Peyer's patch (tissue), 4 donors: ENCODE measurements at regions not wholly inside any gene's neighbourhood (a gene's known extent, or its start where the extent isn't known, plus 50 kb on each side); places are given as distances from the start of the nearest gene placed in this dataset.

Experiments used
- CTCF ChIP-seq, 6 experiments: fragments of 450-650 bp in 4 of 6; fragments of 200-600 bp in 2 of 6; sonication (generic) in 1 of 6; IDR thresholded peaks; one replicate each; pipeline ENCODE4 v1.5.1; 2017 to 2019; ENCODE audit warnings: antibody characterized with exemption in 6 of 6, mild to moderate bottlenecking in 3 of 6, moderate library complexity in 1 of 6
- POLR2A ChIP-seq, 2 donors: fragments of 450-650 bp; IDR thresholded peaks; one replicate each; pipeline ENCODE4 v1.5.1; 2017; ENCODE audit warnings: antibody characterized with exemption in 2 of 2, mild to moderate bottlenecking in 2 of 2, moderate library complexity in 2 of 2

GRCh38 chr4:57445686-57446085, 335.5 kb upstream of the IGFBP7 start:
- TF ChIP-seq CTCF (IDR thresholded peaks at IDR 0.05) = no peak
- no peak for TF ChIP-seq POLR2A (IDR thresholded peaks at IDR 0.05)
